ENCODE measurements at regions not wholly inside any gene's neighbourhood (a gene's known extent, or its start where the extent isn't known, plus 50 kb on each side); places are given as distances from the start of the nearest gene placed in this dataset.
"Not testable (repeated sequence)": the region's sequence is repeated elsewhere in the genome, so short reads cannot be mapped to it uniquely, and the experiment has no call there.

DNA sequence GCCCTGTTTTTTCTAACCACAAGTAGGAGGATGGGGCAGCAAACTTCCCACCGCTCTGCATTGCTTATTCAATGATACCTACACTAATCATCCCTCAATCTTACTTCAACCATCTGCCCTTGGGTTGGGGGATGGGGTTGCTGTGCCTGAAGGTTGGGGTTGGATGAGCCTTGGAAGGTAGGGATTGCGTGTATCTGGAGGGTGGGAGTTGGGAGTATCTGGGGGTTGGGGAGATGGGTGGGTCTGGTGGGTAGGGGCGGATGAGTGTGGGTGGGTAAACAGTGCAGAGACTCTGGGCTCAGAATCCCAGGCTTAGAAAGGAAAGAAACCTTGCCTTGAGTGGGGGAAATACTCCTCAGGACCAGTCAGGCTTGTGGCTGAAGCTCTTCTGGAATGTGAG is 467.4 kb downstream of the DIRAS2 start:
- H3K27ac ChIP-seq (ENCODE audit: low read depth, low read length), result no peak overlapping the region
- no peak overlapping the region for H3K4me3 ChIP-seq (ENCODE audit: low read depth, low read length)
- no peaks in the 10 kb centered on the region for H3K36me3 ChIP-seq (ENCODE audit: control insufficient read depth, insufficient read depth, low read length)
- no peaks in the 10 kb centered on the region for H3K4me1 ChIP-seq (ENCODE audit: control insufficient read depth, insufficient read depth, low read length)
- no peaks in the 10 kb centered on the region for H3K9me3 ChIP-seq (ENCODE audit: control insufficient read depth, insufficient read depth, low read length)
- no peak for DNase-seq (ENCODE audit: low read depth in 4 of 6, low spot score in 6 of 6)
- H3K27me3 ChIP-seq (ENCODE audit: control insufficient read depth, insufficient read depth, low read length), result no peaks in the 10 kb centered on the region
- 100% methylated on average over 1 of the region's 3 CpGs for WGBS (ENCODE audit: insufficient coverage)

DNA sequence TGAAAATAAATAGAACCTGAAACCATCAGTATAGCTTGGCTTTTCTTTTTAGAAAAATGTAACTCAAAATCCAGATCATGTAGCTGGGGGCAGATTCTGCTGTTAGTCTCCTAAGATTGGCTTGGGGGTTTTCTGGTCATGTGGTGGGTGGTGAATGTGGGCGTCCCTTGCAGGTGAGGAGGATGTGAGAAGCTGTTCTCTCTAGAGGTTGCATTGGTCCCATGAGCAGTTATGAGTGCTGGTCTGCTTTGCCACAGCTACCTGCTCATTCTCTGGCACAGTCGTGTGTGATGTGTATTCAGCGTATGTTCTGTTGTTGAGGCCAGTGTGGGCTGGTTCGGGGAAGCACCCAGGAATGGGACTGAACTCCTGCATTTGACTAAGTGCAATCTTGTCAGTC is 466.8 kb downstream of the DIRAS2 start:
- Histone ChIP-seq H3K4me3 (ENCODE audit: low read depth, low read length) (no peak overlapping the region), H3K4me1 (ENCODE audit: control insufficient read depth, insufficient read depth, low read length) (no peaks in the 10 kb centered on the region), H3K9me3 (ENCODE audit: control insufficient read depth, insufficient read depth, low read length) (no peaks in the 10 kb centered on the region), H3K27ac (ENCODE audit: low read depth, low read length) (no peak overlapping the region), H3K36me3 (ENCODE audit: control insufficient read depth, insufficient read depth, low read length) (no peaks in the 10 kb centered on the region), H3K27me3 (ENCODE audit: control insufficient read depth, insufficient read depth, low read length) (no peaks in the 10 kb centered on the region)
- DNase-seq (ENCODE audit: low read depth in 4 of 6, low spot score in 6 of 6), result no peak
- WGBS (ENCODE audit: insufficient coverage), result 83% methylated on average over 3 of the region's 4 CpGs

DNA sequence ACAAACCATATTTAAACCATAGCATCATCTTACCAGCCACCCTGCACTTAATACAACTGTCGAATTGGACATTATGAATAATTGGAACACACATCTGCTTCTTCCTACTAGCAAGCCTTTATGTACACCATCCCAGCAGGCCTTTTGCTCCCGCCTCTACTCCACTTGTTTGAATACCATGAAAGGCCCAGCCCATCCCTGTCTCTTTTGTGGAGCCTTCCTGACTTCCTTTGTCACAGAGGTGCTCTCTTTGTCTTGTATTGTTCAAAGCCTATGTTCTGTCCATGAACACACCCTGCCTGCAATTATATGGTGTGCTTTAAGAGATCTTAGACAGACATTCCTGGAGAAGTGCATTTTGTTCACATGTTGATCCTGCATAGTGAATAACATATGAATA is 465.7 kb downstream of the DIRAS2 start:
- Histone ChIP-seq H3K36me3 (ENCODE audit: control insufficient read depth, insufficient read depth, low read length) (no peaks in the 10 kb centered on the region), H3K27ac (ENCODE audit: low read depth, low read length) (no peak overlapping the region), H3K4me1 (ENCODE audit: control insufficient read depth, insufficient read depth, low read length) (no peaks in the 10 kb centered on the region), H3K9me3 (ENCODE audit: control insufficient read depth, insufficient read depth, low read length) (no peaks in the 10 kb centered on the region), H3K27me3 (ENCODE audit: control insufficient read depth, insufficient read depth, low read length) (no peaks in the 10 kb centered on the region), H3K4me3 (ENCODE audit: low read depth, low read length) (no peak overlapping the region)
- DNase-seq (ENCODE audit: low read depth in 4 of 6, low spot score in 6 of 6), result no peak
- WGBS (ENCODE audit: insufficient coverage), result 69% methylated on average over 2 of the region's 2 CpGs

DNA sequence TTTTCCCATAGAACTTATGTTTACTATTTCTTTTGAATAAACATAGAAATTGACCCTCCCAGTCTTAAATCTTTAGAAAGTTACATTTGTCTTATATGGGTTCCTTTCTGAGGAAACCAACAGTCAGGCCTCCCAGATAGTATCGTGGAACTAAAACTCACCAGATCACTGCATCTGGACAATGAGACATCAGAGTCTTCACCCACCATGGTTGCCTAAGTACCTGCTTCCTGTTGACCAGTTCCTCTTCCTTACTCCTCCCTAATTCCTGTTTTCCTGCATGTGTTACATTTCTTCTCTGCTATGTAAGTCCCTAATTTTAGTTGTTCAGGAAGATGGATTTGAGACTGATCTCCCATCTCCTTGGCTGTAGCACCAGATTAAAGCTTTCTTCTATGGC is 462.2 kb downstream of the DIRAS2 start:
- 88% methylated on average over 1 of the region's 1 CpG for WGBS (ENCODE audit: insufficient coverage)
- DNase-seq (ENCODE audit: low read depth in 4 of 6, low spot score in 6 of 6), result no peak
- Histone ChIP-seq H3K27me3 (ENCODE audit: control insufficient read depth, insufficient read depth, low read length) (no peaks in the 10 kb centered on the region), H3K9me3 (ENCODE audit: control insufficient read depth, insufficient read depth, low read length) (no peaks in the 10 kb centered on the region), H3K27ac (ENCODE audit: low read depth, low read length) (no peak overlapping the region), H3K4me1 (ENCODE audit: control insufficient read depth, insufficient read depth, low read length) (no peaks in the 10 kb centered on the region), H3K4me3 (ENCODE audit: low read depth, low read length) (no peak overlapping the region), H3K36me3 (ENCODE audit: control insufficient read depth, insufficient read depth, low read length) (no peaks in the 10 kb centered on the region)

DNA sequence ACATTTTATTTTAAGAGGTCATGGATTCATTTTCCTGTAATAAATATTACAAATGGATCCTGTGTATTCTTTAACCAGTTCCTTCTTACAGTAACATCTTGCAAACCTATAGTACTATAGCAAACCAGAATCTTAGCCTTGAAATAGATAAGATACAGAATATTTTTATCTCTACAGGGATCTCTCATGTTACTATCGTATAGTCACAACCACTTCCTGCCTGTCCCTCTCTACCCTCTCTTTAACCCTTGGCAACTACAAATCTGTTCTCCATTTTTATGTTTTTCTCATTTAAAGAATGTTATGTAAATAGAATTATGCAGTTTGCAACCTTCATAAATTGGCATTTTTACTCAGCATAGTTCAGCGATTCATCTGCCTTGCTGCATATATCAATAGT is 454.0 kb downstream of the DIRAS2 start:
- Histone ChIP-seq H3K4me3 (ENCODE audit: low read depth, low read length) (no peak overlapping the region), H3K27ac (ENCODE audit: low read depth, low read length) (no peak overlapping the region), H3K36me3 (ENCODE audit: control insufficient read depth, insufficient read depth, low read length) (no peaks in the 10 kb centered on the region), H3K27me3 (ENCODE audit: control insufficient read depth, insufficient read depth, low read length) (no peaks in the 10 kb centered on the region), H3K9me3 (ENCODE audit: control insufficient read depth, insufficient read depth, low read length) (no peaks in the 10 kb centered on the region), H3K4me1 (ENCODE audit: control insufficient read depth, insufficient read depth, low read length) (no peaks in the 10 kb centered on the region)
- no CpG with 5 or more reads among the region's 2 CpGs for WGBS (ENCODE audit: insufficient coverage)
- DNase-seq (ENCODE audit: low read depth in 4 of 6, low spot score in 6 of 6), result no peak

DNA sequence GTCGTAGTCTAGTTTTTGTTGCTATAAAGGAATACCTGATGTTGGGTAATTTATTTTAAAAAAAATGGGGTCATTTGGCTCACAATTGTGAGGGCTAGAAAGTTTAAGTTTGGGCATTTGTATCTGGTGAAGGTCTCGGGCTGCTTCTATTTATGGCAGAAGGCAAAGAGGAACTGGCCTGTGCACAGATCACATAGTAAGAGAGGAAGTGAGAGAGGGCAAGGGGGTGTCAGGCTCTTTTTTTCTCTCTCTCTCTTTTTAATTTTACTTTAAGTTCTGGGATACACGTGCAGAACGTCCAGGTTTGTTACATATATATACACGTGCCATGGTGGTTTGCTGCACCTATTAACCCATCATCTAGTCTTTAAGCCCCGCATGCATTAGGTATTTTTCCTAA is 453.3 kb downstream of the DIRAS2 start:
- H3K9me3 ChIP-seq (ENCODE audit: control insufficient read depth, insufficient read depth, low read length), result no peaks in the 10 kb centered on the region
- DNase-seq (ENCODE audit: low read depth in 4 of 6, low spot score in 6 of 6), result no peak
- no peaks in the 10 kb centered on the region for H3K36me3 ChIP-seq (ENCODE audit: control insufficient read depth, insufficient read depth, low read length)
- no peak overlapping the region for H3K4me3 ChIP-seq (ENCODE audit: low read depth, low read length)
- WGBS (ENCODE audit: insufficient coverage), result 97% methylated on average over 5 of the region's 6 CpGs
- no peaks in the 10 kb centered on the region for H3K27me3 ChIP-seq (ENCODE audit: control insufficient read depth, insufficient read depth, low read length)
- H3K4me1 ChIP-seq (ENCODE audit: control insufficient read depth, insufficient read depth, low read length), result no peaks in the 10 kb centered on the region
- no peak overlapping the region for H3K27ac ChIP-seq (ENCODE audit: low read depth, low read length)

DNA sequence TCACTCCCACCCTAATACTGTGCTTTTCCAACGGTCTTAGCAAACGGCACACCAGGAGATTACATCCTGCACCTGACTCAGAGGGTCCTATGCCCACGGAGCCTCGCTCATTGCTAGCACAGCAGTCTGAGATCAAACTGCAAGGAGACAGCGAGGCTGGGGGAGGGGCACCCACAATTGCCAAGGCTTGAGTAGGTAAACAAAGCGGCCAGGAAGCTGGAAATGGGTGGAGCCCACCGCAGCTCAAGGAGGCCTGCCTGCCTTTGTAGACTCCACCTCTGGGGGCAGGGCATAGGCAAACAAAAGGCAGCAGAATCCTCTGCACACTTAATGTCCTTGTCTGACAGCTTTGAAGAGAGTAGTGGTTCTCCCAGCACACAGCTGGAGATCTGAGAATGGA is 450.2 kb downstream of the DIRAS2 start:
- H3K27ac ChIP-seq (ENCODE audit: low read depth, low read length); H3K4me1 ChIP-seq (ENCODE audit: control insufficient read depth, insufficient read depth, low read length); DNase-seq (ENCODE audit: low read depth in 4 of 6, low spot score in 6 of 6); H3K27me3 ChIP-seq (ENCODE audit: control insufficient read depth, insufficient read depth, low read length); H3K36me3 ChIP-seq (ENCODE audit: control insufficient read depth, insufficient read depth, low read length); H3K9me3 ChIP-seq (ENCODE audit: control insufficient read depth, insufficient read depth, low read length); H3K4me3 ChIP-seq (ENCODE audit: low read depth, low read length): not testable (repeated sequence)
- 93% methylated on average over 7 of the region's 7 CpGs for WGBS (ENCODE audit: insufficient coverage)

DNA sequence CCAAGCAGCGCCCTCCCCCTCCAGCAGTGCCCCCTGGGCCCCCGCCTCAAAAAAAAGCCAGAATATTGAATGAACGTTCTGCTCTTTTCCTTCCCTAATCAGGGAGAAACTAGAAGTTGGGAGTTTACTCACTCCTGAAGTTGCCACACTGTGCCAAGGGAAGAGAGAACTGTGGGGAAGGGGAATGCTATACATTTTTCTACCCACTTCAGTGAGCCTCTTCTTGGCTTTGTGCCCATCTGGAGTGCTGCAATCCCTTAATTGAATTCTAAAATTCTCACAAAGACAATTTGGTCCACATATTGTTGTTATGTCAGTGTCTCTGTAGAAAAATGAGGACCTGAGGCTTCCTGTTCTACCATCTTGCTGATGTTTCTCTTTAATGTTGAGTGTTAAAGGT is 443.7 kb downstream of the DIRAS2 start:
- DNase-seq (ENCODE audit: low read depth in 4 of 6, low spot score in 6 of 6), result no peak
- Histone ChIP-seq H3K9me3 (ENCODE audit: control insufficient read depth, insufficient read depth, low read length) (no peaks in the 10 kb centered on the region), H3K4me3 (ENCODE audit: low read depth, low read length) (no peak overlapping the region), H3K27me3 (ENCODE audit: control insufficient read depth, insufficient read depth, low read length) (no peaks in the 10 kb centered on the region), H3K27ac (ENCODE audit: low read depth, low read length) (no peak overlapping the region), H3K4me1 (ENCODE audit: control insufficient read depth, insufficient read depth, low read length) (no peaks in the 10 kb centered on the region), H3K36me3 (ENCODE audit: control insufficient read depth, insufficient read depth, low read length) (no peaks in the 10 kb centered on the region)
- no CpG with 5 or more reads among the region's 3 CpGs for WGBS (ENCODE audit: insufficient coverage)

DNA sequence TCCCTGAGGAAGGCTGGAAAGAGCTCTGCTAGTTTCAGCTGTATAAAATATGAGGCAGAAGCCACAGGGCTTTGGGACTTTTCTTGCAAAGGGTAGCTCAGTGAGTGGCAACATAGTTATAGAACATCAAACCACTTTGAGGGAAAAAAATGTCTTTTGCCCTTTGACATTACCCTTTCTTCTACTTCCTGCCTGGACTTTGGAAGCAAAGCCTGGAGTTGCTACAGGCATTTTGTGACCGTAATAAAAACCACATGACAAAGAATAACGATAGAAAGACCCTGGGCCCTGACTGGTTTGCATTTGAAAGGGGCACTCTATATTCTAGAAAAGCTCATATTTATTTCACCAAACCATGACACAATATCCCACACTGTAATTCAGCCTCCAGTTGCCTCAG is 440.9 kb downstream of the DIRAS2 start:
- 33% methylated on average over 1 of the region's 2 CpGs for WGBS (ENCODE audit: insufficient coverage)

DNA sequence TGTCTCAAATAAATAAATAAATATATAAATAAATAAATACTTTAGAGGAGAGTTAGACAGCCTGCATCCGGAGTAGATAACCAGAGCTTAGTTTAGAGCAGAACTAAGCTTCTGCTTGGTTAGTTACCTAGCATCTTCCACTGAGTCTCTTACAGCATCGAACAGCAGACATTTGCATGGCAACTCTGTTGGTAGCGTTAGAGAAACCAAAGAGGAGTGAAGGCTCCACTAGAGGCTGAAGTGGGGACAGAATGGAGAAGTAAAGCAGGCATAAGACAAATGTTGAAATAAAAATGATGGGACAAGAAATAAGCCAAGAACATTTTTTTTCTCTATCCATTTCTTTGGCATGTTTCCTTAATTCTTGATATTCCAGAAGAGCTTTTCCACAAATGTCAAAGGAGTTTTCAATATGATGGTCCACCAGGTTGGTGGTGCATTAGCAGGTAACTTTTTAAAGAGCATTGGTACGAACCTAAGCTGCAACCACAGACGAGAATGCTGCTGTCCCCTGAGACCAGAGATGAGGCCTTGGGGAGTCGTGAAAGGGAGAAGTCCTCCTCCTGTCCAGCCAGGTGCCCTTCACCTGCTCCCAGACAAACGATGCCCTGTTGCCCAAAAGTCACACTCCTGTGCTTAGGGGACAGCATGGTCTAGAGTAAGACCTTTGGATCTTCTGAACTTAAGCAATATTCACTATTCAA is 438.3 kb downstream of the DIRAS2 start:
- Histone ChIP-seq H3K4me3 (ENCODE audit: low read depth, low read length) (no peak overlapping the region), H3K9me3 (ENCODE audit: control insufficient read depth, insufficient read depth, low read length) (no peaks in the 10 kb centered on the region), H3K27me3 (ENCODE audit: control insufficient read depth, insufficient read depth, low read length) (no peaks in the 10 kb centered on the region), H3K36me3 (ENCODE audit: control insufficient read depth, insufficient read depth, low read length) (no peaks in the 10 kb centered on the region), H3K27ac (ENCODE audit: low read depth, low read length) (no peak overlapping the region), H3K4me1 (ENCODE audit: control insufficient read depth, insufficient read depth, low read length) (no peaks in the 10 kb centered on the region)
- 92% methylated on average over 5 of the region's 7 CpGs for WGBS (ENCODE audit: insufficient coverage)
- DNase-seq (ENCODE audit: low read depth in 4 of 6, low spot score in 6 of 6), result no peak

More for the DNA sequence above, 440.9 kb downstream of the DIRAS2 start:
- Histone ChIP-seq H3K4me3 (ENCODE audit: low read depth, low read length) (no peak overlapping the region), H3K9me3 (ENCODE audit: control insufficient read depth, insufficient read depth, low read length) (no peaks in the 10 kb centered on the region), H3K27ac (ENCODE audit: low read depth, low read length) (no peak overlapping the region), H3K36me3 (ENCODE audit: control insufficient read depth, insufficient read depth, low read length) (no peaks in the 10 kb centered on the region), H3K4me1 (ENCODE audit: control insufficient read depth, insufficient read depth, low read length) (no peaks in the 10 kb centered on the region), H3K27me3 (ENCODE audit: control insufficient read depth, insufficient read depth, low read length) (no peaks in the 10 kb centered on the region)
- DNase-seq (ENCODE audit: low read depth in 4 of 6, low spot score in 6 of 6), result no peak
